ENCODE measurements at regions not wholly inside any gene's neighbourhood (a gene's known extent, or its start where the extent isn't known, plus 50 kb on each side); places are given as distances from the start of the nearest gene placed in this dataset.

GRCh38 chr6:71029555-71029954 is 72.7 kb upstream of the B3GAT2 start:
- DNase-seq = no peak
- Mint-ChIP-seq H3K27ac (no peak overlapping the region), H3K9me3 (peaks cover 0 to 12% (median 0%) of the 10 kb centered on the region in 7 donors), H3K36me3 (no peaks in the 10 kb centered on the region), H3K27me3 (ENCODE audit: low read depth in 3 of 3) (peaks cover 0 to 4% (median 1%) of the 10 kb centered on the region in 3 donors), H3K4me1 (no peaks in the 10 kb centered on the region), H3K4me3 (no peak overlapping the region)
- H3K36me3 ChIP-seq (replicated peaks in 1 of 2; ENCODE audit: control insufficient read depth in 1 of 2, insufficient read depth in 2 of 2, low read length in 2 of 2) = no peaks in the 10 kb centered on the region
- intact Hi-C loops (cut with micrococcal nuclease) = no loop called here
- H3K27ac ChIP-seq (ENCODE audit: low read depth in 1 of 2, low read length in 2 of 2) = no peak overlapping the region
- H3K27me3 ChIP-seq (ENCODE audit: control insufficient read depth in 2 of 2, insufficient read depth in 2 of 2, low read length in 2 of 2) = no peaks in the 10 kb centered on the region
- no peaks in the 10 kb centered on the region for H4K20me1 ChIP-seq (ENCODE audit: insufficient read depth, low read length)
- H3K4me1 ChIP-seq (ENCODE audit: control insufficient read depth in 1 of 2, insufficient read depth in 2 of 2, low read length in 2 of 2) = no peaks in the 10 kb centered on the region
- no peak overlapping the region for H3K4me3 ChIP-seq (replicated peaks in 1 of 3; ENCODE audit: low read depth in 2 of 3, low read length in 3 of 3)
- H2AFZ ChIP-seq (ENCODE audit: insufficient read depth, low read depth, low read length, poor library complexity, severe bottlenecking) = no peak overlapping the region
- TF ChIP-seq CTCF (IDR thresholded peaks at IDR 0.05) = no peak
- H3K79me2 ChIP-seq (ENCODE audit: insufficient read depth, low read length) = no peaks in the 10 kb centered on the region
- H3K9ac ChIP-seq (ENCODE audit: insufficient read depth, low read length, poor library complexity, severe bottlenecking) = no peak overlapping the region
- H3K4me2 ChIP-seq (replicated peaks; ENCODE audit: extremely low read depth, low read length, poor library complexity, severe bottlenecking) = no peak overlapping the region
- no peaks in the 10 kb centered on the region for H3K9me3 ChIP-seq (replicated peaks in 1 of 2; ENCODE audit: control insufficient read depth in 1 of 2, insufficient read depth in 1 of 2, low read length in 2 of 2)

GRCh38 chr6:71031912-71032311 is 75.1 kb upstream of the B3GAT2 start:
- no peaks in the 10 kb centered on the region for H3K27me3 ChIP-seq (ENCODE audit: control insufficient read depth in 2 of 2, insufficient read depth in 2 of 2, low read length in 2 of 2)
- H3K79me2 ChIP-seq (ENCODE audit: insufficient read depth, low read length) = no peaks in the 10 kb centered on the region
- H3K4me2 ChIP-seq (replicated peaks; ENCODE audit: extremely low read depth, low read length, poor library complexity, severe bottlenecking) = no peak overlapping the region
- H3K9me3 Mint-ChIP-seq = peaks cover 0 to 14% (median 0%) of the 10 kb centered on the region in 7 donors
- no peak for TF ChIP-seq CTCF (IDR thresholded peaks at IDR 0.05)
- H3K27me3 Mint-ChIP-seq (ENCODE audit: low read depth in 3 of 3) = peaks cover 0 to 4% (median 0%) of the 10 kb centered on the region in 3 donors
- no peaks in the 10 kb centered on the region for H4K20me1 ChIP-seq (ENCODE audit: insufficient read depth, low read length)
- H3K4me1 Mint-ChIP-seq = no peaks in the 10 kb centered on the region
- H3K36me3 Mint-ChIP-seq = no peaks in the 10 kb centered on the region
- no peak overlapping the region for H3K27ac Mint-ChIP-seq
- WGBS (ENCODE audit: insufficient coverage) = 60% methylated on average over 3 of the region's 4 CpGs
- H3K4me3 ChIP-seq (replicated peaks in 1 of 3; ENCODE audit: low read depth in 2 of 3, low read length in 3 of 3) = no peak overlapping the region
- intact Hi-C loops (cut with micrococcal nuclease) = no loop called here
- DNase-seq = no peak
- no peaks in the 10 kb centered on the region for H3K36me3 ChIP-seq (replicated peaks in 1 of 2; ENCODE audit: control insufficient read depth in 1 of 2, insufficient read depth in 2 of 2, low read length in 2 of 2)
- H3K4me3 Mint-ChIP-seq = no peak overlapping the region
- no peaks in the 10 kb centered on the region for H3K9me3 ChIP-seq (replicated peaks in 1 of 2; ENCODE audit: control insufficient read depth in 1 of 2, insufficient read depth in 1 of 2, low read length in 2 of 2)
- no peaks in the 10 kb centered on the region for H3K4me1 ChIP-seq (ENCODE audit: control insufficient read depth in 1 of 2, insufficient read depth in 2 of 2, low read length in 2 of 2)
- H3K27ac ChIP-seq (ENCODE audit: low read depth in 1 of 2, low read length in 2 of 2) = no peak overlapping the region
- no peak overlapping the region for H3K9ac ChIP-seq (ENCODE audit: insufficient read depth, low read length, poor library complexity, severe bottlenecking)
- no peak overlapping the region for H2AFZ ChIP-seq (ENCODE audit: insufficient read depth, low read depth, low read length, poor library complexity, severe bottlenecking)
